ENCODE measurements at regions not wholly inside any gene's neighbourhood (a gene's known extent, or its start where the extent isn't known, plus 50 kb on each side); places are given as distances from the start of the nearest gene placed in this dataset.

DNA sequence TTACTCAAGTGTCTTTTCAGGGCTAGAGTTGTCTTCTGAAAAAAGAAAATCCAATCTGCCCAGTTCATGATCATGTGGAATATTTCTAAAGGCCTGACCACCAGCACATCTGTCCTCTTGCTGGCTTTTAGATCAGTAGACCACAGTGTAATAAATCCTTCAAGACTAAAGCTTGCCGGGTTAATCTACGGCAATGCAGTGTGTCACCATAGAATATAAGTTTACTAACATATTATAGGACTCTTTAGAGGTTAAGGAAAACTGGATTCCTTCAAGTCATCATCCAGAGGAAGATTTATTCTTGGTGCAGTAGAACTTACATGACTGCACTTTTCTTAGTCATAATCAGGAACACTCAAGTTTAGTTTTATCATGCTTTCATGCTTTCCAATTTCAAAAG lies 349.5 kb downstream of the SEMA3D start:
- TF ChIP-seq REST (IDR thresholded peaks at IDR 0.05; ENCODE audit: insufficient read depth in 1 of 2, low read depth in 2 of 2, low read length in 2 of 2) (no peak), POLR2AphosphoS5 (IDR thresholded peaks at IDR 0.05; ENCODE audit: low read depth, low read length) (no peak), TAF1 (IDR thresholded peaks at IDR 0.05; ENCODE audit: borderline replicate concordance, insufficient read depth, low read length) (no peak), SIN3A (IDR thresholded peaks at IDR 0.05; ENCODE audit: borderline replicate concordance, insufficient read depth, low read length) (no peak)

Measured in PFSK-1 (cell line).